PC-9 (cell line): ENCODE measurements at regions not wholly inside any gene's neighbourhood (a gene's known extent, or its start where the extent isn't known, plus 50 kb on each side); places are given as distances from the start of the nearest gene placed in this dataset.

Source experiments
- CTCF ChIP-seq: fragments of 200-600 bp; sonication (generic); conservative IDR thresholded peaks from 2 replicates; pipeline ENCODE4 v1.6.1; 2017; ENCODE audit warnings: mixed run types, antibody characterized with exemption, mild to moderate bottlenecking, moderate library complexity
- EZH2 ChIP-seq: fragments of 200-600 bp; sonication (generic); IDR thresholded peaks from 2 replicates; pipeline ENCODE4 v1.8.0; 2017; ENCODE audit warnings: antibody characterized with exemption, low read depth

GRCh38 chrX:36867143-36867542 is 141.0 kb upstream of the FAM47C start:
- peak; percentile 66 for TF ChIP-seq CTCF
- TF ChIP-seq EZH2: no peak
